ENCODE measurements at regions not wholly inside any gene's neighbourhood (a gene's known extent, or its start where the extent isn't known, plus 50 kb on each side); places are given as distances from the start of the nearest gene placed in this dataset.
"Not testable (repeated sequence)": the region's sequence is repeated elsewhere in the genome, so short reads cannot be mapped to it uniquely, and the experiment has no call there.

- DNase-seq (ENCODE audit: low spot score): no peak
These were observed 766.9 kb upstream of the PCDH10 start for GRCh38 chr4:132382243-132382642.

GRCh38 chr4:132383571-132384199 is 765.4 kb upstream of the PCDH10 start:
- DNase-seq (ENCODE audit: low spot score): no peak

- DNase-seq (ENCODE audit: low spot score): no peak
These were observed 764.4 kb upstream of the PCDH10 start for GRCh38 chr4:132384709-132385108.

- no peak for DNase-seq (ENCODE audit: low spot score)
These were observed 763.0 kb upstream of the PCDH10 start for GRCh38 chr4:132386130-132386529.

- no peak for DNase-seq (ENCODE audit: low spot score)
These were observed 762.0 kb upstream of the PCDH10 start for GRCh38 chr4:132387060-132387459.

GRCh38 chr4:132395561-132395960 is 753.5 kb upstream of the PCDH10 start:
- no peak for DNase-seq (ENCODE audit: low spot score)

- DNase-seq (ENCODE audit: low spot score): no peak
These were observed 752.5 kb upstream of the PCDH10 start for GRCh38 chr4:132396636-132397035.

GRCh38 chr4:132417220-132417619 is 731.9 kb upstream of the PCDH10 start:
- DNase-seq (ENCODE audit: low spot score): no peak

- no peak for DNase-seq (ENCODE audit: low spot score)
These were observed 722.0 kb upstream of the PCDH10 start for GRCh38 chr4:132427125-132427524.

GRCh38 chr4:132437117-132437516 is 712.0 kb upstream of the PCDH10 start:
- no peak for DNase-seq (ENCODE audit: low spot score)

GRCh38 chr4:132445386-132445785 is 703.7 kb upstream of the PCDH10 start:
- no peak for DNase-seq (ENCODE audit: low spot score)

GRCh38 chr4:132457987-132458386 is 691.1 kb upstream of the PCDH10 start:
- DNase-seq (ENCODE audit: low spot score): not testable (repeated sequence)

GRCh38 chr4:132479543-132479942 is 669.6 kb upstream of the PCDH10 start:
- no peak for DNase-seq (ENCODE audit: low spot score)

GRCh38 chr4:132488555-132488954 is 660.5 kb upstream of the PCDH10 start:
- DNase-seq (ENCODE audit: low spot score): no peak

GRCh38 chr4:132493476-132493875 is 655.6 kb upstream of the PCDH10 start:
- no peak for DNase-seq (ENCODE audit: low spot score)

GRCh38 chr4:132495267-132495812 is 653.8 kb upstream of the PCDH10 start:
- DNase-seq (ENCODE audit: low spot score): not testable (repeated sequence)

- DNase-seq (ENCODE audit: low spot score): no peak
These were observed 650.9 kb upstream of the PCDH10 start for GRCh38 chr4:132498215-132498614.

GRCh38 chr4:132502096-132502552 is 647.0 kb upstream of the PCDH10 start:
- no peak for DNase-seq (ENCODE audit: low spot score)

- DNase-seq (ENCODE audit: low spot score): no peak
These were observed 644.7 kb upstream of the PCDH10 start for GRCh38 chr4:132504438-132504837.

GRCh38 chr4:132506568-132506967 is 642.5 kb upstream of the PCDH10 start:
- DNase-seq (ENCODE audit: low spot score): no peak

GRCh38 chr4:132513491-132513890 is 635.6 kb upstream of the PCDH10 start:
- no peak for DNase-seq (ENCODE audit: low spot score)

GRCh38 chr4:132526652-132527051 is 622.4 kb upstream of the PCDH10 start:
- no peak for DNase-seq (ENCODE audit: low spot score)

- no peak for DNase-seq (ENCODE audit: low spot score)
These were observed 621.3 kb upstream of the PCDH10 start for GRCh38 chr4:132527817-132528216.

GRCh38 chr4:132530861-132531260 is 618.2 kb upstream of the PCDH10 start:
- no peak for DNase-seq (ENCODE audit: low spot score)
